ENCODE measurements at regions not wholly inside any gene's neighbourhood (a gene's known extent, or its start where the extent isn't known, plus 50 kb on each side); places are given as distances from the start of the nearest gene placed in this dataset.

GRCh38 chr2:819121-819520, 131.5 kb upstream of the SNTG2 start:
- DNase-seq (ENCODE audit: low read depth): no peak
- no peak for TF ChIP-seq CTCF (IDR thresholded peaks at IDR 0.05; ENCODE audit: insufficient read depth, low read depth, low read length, missing control alignments)
- no peak overlapping the region for H3K4me3 ChIP-seq (ENCODE audit: low read length)

GRCh38 chr2:817336-818015, 133.2 kb upstream of the SNTG2 start:
- TF ChIP-seq CTCF (IDR thresholded peaks at IDR 0.05; ENCODE audit: insufficient read depth, low read depth, low read length, missing control alignments): no peak
- no peak for DNase-seq (ENCODE audit: low read depth)

GRCh38 chr2:816278-816677, 134.4 kb upstream of the SNTG2 start:
- H3K4me3 ChIP-seq (ENCODE audit: low read length): no peak overlapping the region
- DNase-seq (ENCODE audit: low read depth): no peak
- TF ChIP-seq CTCF (IDR thresholded peaks at IDR 0.05; ENCODE audit: insufficient read depth, low read depth, low read length, missing control alignments): no peak

More at GRCh38 chr2:817336-818015, 133.2 kb upstream of the SNTG2 start:
- no peak overlapping the region for H3K4me3 ChIP-seq (ENCODE audit: low read length)

- no peak overlapping the region for H3K4me3 ChIP-seq (ENCODE audit: low read length)
- no peak for TF ChIP-seq CTCF (IDR thresholded peaks at IDR 0.05; ENCODE audit: insufficient read depth, low read depth, low read length, missing control alignments)
- DNase-seq (ENCODE audit: low read depth): no peak
These were observed 133.2 kb upstream of the TMEM18 start for GRCh38 chr2:810397-810796.

- no peak for TF ChIP-seq CTCF (IDR thresholded peaks at IDR 0.05; ENCODE audit: insufficient read depth, low read depth, low read length, missing control alignments)
- no peak for DNase-seq (ENCODE audit: low read depth)
- H3K4me3 ChIP-seq (ENCODE audit: low read length): no peak overlapping the region
These were observed 130.1 kb upstream of the TMEM18 start for GRCh38 chr2:807300-807699.

GRCh38 chr2:805664-806063, 128.5 kb upstream of the TMEM18 start:
- H3K4me3 ChIP-seq (ENCODE audit: low read length): no peak overlapping the region
- TF ChIP-seq CTCF (IDR thresholded peaks at IDR 0.05; ENCODE audit: insufficient read depth, low read depth, low read length, missing control alignments): no peak
- no peak for DNase-seq (ENCODE audit: low read depth)

GRCh38 chr2:797993-798392, 120.8 kb upstream of the TMEM18 start:
- no peak for DNase-seq (ENCODE audit: low read depth)
- TF ChIP-seq CTCF (IDR thresholded peaks at IDR 0.05; ENCODE audit: insufficient read depth, low read depth, low read length, missing control alignments): no peak
- H3K4me3 ChIP-seq (ENCODE audit: low read length): no peak overlapping the region

All from epithelial cell of esophagus (primary cell).